H1 (cell line): ENCODE measurements at regions not wholly inside any gene's neighbourhood (a gene's known extent, or its start where the extent isn't known, plus 50 kb on each side); places are given as distances from the start of the nearest gene placed in this dataset.

Experiments used
- CTCF ChIA-PET: fragments of 300-600 bp; sonication (Branson Sonifier 250); formaldehyde crosslinking; loops from one replicate; lab custom pipeline; 2021; ENCODE audit not compliant: partially characterized antibody; lab: Charles Lee
- POLR2A ChIA-PET: fragments of 300-600 bp; sonication (Branson Sonifier 250); formaldehyde crosslinking; loops from one replicate; lab custom pipeline; 2021; ENCODE audit warnings: inconsistent platforms; ENCODE audit not compliant: partially characterized antibody; lab: Charles Lee
- DNase-seq, 2 experiments: peaks; one replicate each; pipeline versions ENCODE4 v3.0.0 to v3.0.0-alpha.2; 2010 to 2022; ENCODE audit warnings: low spot score in 2 of 2, low read depth in 1 of 2, mixed read lengths in 1 of 2
- FAIRE-seq: peaks from 2 replicates; lab custom pipeline; 2011; peaks lifted over from hg19 to GRCh38; lab: Jason Lieb, UNC
- H2AFZ ChIP-seq: 2 replicates; pipeline ENCODE4 v1.8.1; 2012; ENCODE audit warnings: low read length, inconsistent platforms
- H2AK5ac ChIP-seq: 2 replicates; pipeline ENCODE4 v1.6.1; 2013; ENCODE audit warnings: low read depth, low read length
- H2BK120ac ChIP-seq: replicated peaks from 2 replicates; pipeline ENCODE3; 2013; ENCODE audit warnings: low read depth, low read length, inconsistent platforms
- H2BK12ac ChIP-seq: 2 replicates; pipeline ENCODE4 v1.6.1; 2013; ENCODE audit warnings: low read depth, low read length
- H2BK15ac ChIP-seq: 2 replicates; pipeline ENCODE4 v1.6.1; 2013; ENCODE audit warnings: low read length
- H2BK20ac ChIP-seq: 2 replicates; pipeline ENCODE4 v1.6.1; 2013; ENCODE audit warnings: low read length
- H2BK5ac ChIP-seq: 2 replicates; pipeline ENCODE4 v1.6.1; 2013; ENCODE audit warnings: low read depth, low read length
- H3K14ac ChIP-seq: 2 replicates; pipeline ENCODE4 v1.6.1; 2013; ENCODE audit warnings: inconsistent platforms; ENCODE audit not compliant: insufficient read length
- H3K18ac ChIP-seq: 2 replicates; pipeline ENCODE4 v1.6.1; 2013; ENCODE audit warnings: low read length; ENCODE audit errors: extremely low read depth
- H3K23ac ChIP-seq: 2 replicates; pipeline ENCODE4 v1.6.1; 2013; ENCODE audit warnings: inconsistent platforms; ENCODE audit not compliant: insufficient read length
- H3K23me2 ChIP-seq: 2 replicates; pipeline ENCODE4 v1.6.1; 2013; ENCODE audit warnings: low read depth, low read length
- H3K27ac ChIP-seq: 2 replicates; pipeline ENCODE4 v1.6.1; 2011; ENCODE audit warnings: low read depth, low read length, inconsistent platforms
- H3K27me3 ChIP-seq, 4 experiments: replicated peaks in 1 of 4; 1 replicate in 1 of 4; 2 replicates in 3 of 4; pipeline versions ENCODE4 v1.6.1 to v1.8.1; 2011 to 2013; ENCODE audit warnings: low read length in 3 of 4, mild to moderate bottlenecking in 3 of 4, inconsistent platforms in 2 of 4, mixed read lengths in 2 of 4, moderate library complexity in 1 of 4; ENCODE audit not compliant: control insufficient read depth in 3 of 4, insufficient read depth in 3 of 4; ENCODE audit errors: extremely low read depth in 1 of 4
- H3K36me3 ChIP-seq, 4 experiments: 2 replicates each; pipeline versions ENCODE4 v1.6.1 to v1.8.1; 2011 to 2013; ENCODE audit warnings: mild to moderate bottlenecking in 4 of 4, low read length in 3 of 4, moderate library complexity in 2 of 4, control low read depth in 1 of 4, inconsistent platforms in 1 of 4; ENCODE audit not compliant: insufficient read depth in 4 of 4, control insufficient read depth in 2 of 4
- H3K4ac ChIP-seq: replicated peaks from 2 replicates; pipeline ENCODE3; 2013; ENCODE audit warnings: low read length, low read depth, mixed read lengths, inconsistent platforms; ENCODE audit not compliant: insufficient read length
- H3K4me1 ChIP-seq, 4 experiments: replicated peaks in 1 of 4; 1 replicate in 1 of 4; 2 replicates in 3 of 4; pipeline versions ENCODE4 v1.6.1 to v1.8.1; 2011 to 2013; ENCODE audit warnings: low read length in 3 of 4, inconsistent platforms in 2 of 4, mixed read lengths in 1 of 4; ENCODE audit not compliant: insufficient read depth in 4 of 4, control insufficient read depth in 3 of 4
- H3K4me2 ChIP-seq, 2 experiments: 2 replicates each; pipeline versions ENCODE4 v1.6.1 to v1.8.1; 2011 to 2013; ENCODE audit warnings: low read depth in 2 of 2, low read length in 2 of 2, control low read depth in 1 of 2, inconsistent platforms in 1 of 2, mild to moderate bottlenecking in 1 of 2; ENCODE audit not compliant: insufficient read depth in 1 of 2
- H3K4me3 ChIP-seq, 4 experiments: fragments of 200-600, 300-600 bp in 1 of 4; sonication (generic), shearing (Covaris generic), sonication (Bioruptor Twin) in 1 of 4; 2 replicates each; pipeline versions ENCODE4 v1.5.1 to v1.8.1; 2011 to 2016; ENCODE audit warnings: low read length in 4 of 4, low read depth in 3 of 4, control low read depth in 2 of 4, inconsistent platforms in 2 of 4, mild to moderate bottlenecking in 2 of 4, mixed read lengths in 1 of 4, moderate library complexity in 1 of 4; ENCODE audit not compliant: insufficient read depth in 2 of 4; ENCODE audit errors: extremely low read depth in 1 of 4
- H3K56ac ChIP-seq: replicated peaks from 2 replicates; pipeline ENCODE3; 2013; ENCODE audit warnings: low read depth, mild to moderate bottlenecking, mixed read lengths, low read length, inconsistent platforms; ENCODE audit not compliant: insufficient read length
- H3K79me1 ChIP-seq: 2 replicates; pipeline ENCODE4 v1.6.1; 2013; ENCODE audit warnings: low read depth, low read length, control low read depth
- H3K79me2 ChIP-seq, 2 experiments: 2 replicates each; pipeline versions ENCODE4 v1.6.1 to v1.8.1; 2012 to 2013; ENCODE audit warnings: low read length in 2 of 2, mild to moderate bottlenecking in 2 of 2, inconsistent platforms in 1 of 2; ENCODE audit not compliant: insufficient read depth in 2 of 2, control insufficient read depth in 1 of 2
- H3K9ac ChIP-seq, 4 experiments: replicated peaks in 1 of 4; 1 replicate in 1 of 4; 2 replicates in 3 of 4; pipeline versions ENCODE4 v1.6.1 to v1.8.1; 2011 to 2013; ENCODE audit warnings: low read depth in 3 of 4, low read length in 3 of 4, control low read depth in 2 of 4, mild to moderate bottlenecking in 2 of 4, moderate library complexity in 2 of 4, inconsistent platforms in 1 of 4; ENCODE audit errors: extremely low read depth in 1 of 4
- H3K9me3 ChIP-seq, 2 experiments: 2 replicates each; pipeline versions ENCODE4 v1.6.1 to v1.8.1; 2012 to 2013; ENCODE audit warnings: mild to moderate bottlenecking in 2 of 2, moderate library complexity in 2 of 2, control low read depth in 1 of 2, inconsistent platforms in 1 of 2, low read depth in 1 of 2, low read length in 1 of 2, mixed read lengths in 1 of 2; ENCODE audit not compliant: insufficient read depth in 2 of 2
- H4K20me1 ChIP-seq, 2 experiments: replicated peaks in 1 of 2; 2 replicates each; pipeline versions ENCODE3 to v1.8.1; 2011 to 2013; ENCODE audit warnings: inconsistent platforms in 2 of 2, low read length in 2 of 2, mild to moderate bottlenecking in 1 of 2; ENCODE audit not compliant: insufficient read depth in 2 of 2, control insufficient read depth in 1 of 2
- H4K5ac ChIP-seq: 2 replicates; pipeline ENCODE4 v1.6.1; 2013; ENCODE audit warnings: low read length, low read depth, mixed read lengths, inconsistent platforms; ENCODE audit not compliant: insufficient read length
- H4K8ac ChIP-seq: 2 replicates; pipeline ENCODE4 v1.8.0; 2013; ENCODE audit warnings: mild to moderate bottlenecking, moderate library complexity, low read length, inconsistent platforms; ENCODE audit not compliant: insufficient read depth; ENCODE audit errors: extremely low read depth
- H4K91ac ChIP-seq: replicated peaks from 2 replicates; pipeline ENCODE3; 2013; ENCODE audit warnings: low read length, mixed read lengths, inconsistent platforms; ENCODE audit not compliant: insufficient read length
- CBX5 ChIP-seq: fragments of 300-800, 300-1000 bp; sonication (generic); IDR thresholded peaks from 2 replicates; pipeline ENCODE4 v1.7.1; 2016; ENCODE audit warnings: antibody characterized with exemption, low read length, low read depth
- RNF2 ChIP-seq: fragments of 200-900, 300-1000 bp; sonication (generic); IDR thresholded peaks from 2 replicates; pipeline ENCODE4 v1.7.1; 2016; ENCODE audit warnings: borderline replicate concordance, low read depth, mild to moderate bottlenecking, antibody characterized with exemption, low read length; ENCODE audit not compliant: poor library complexity, severe bottlenecking; ENCODE audit errors: missing control alignments
- WGBS, 2 experiments: shearing (Covaris generic) in 1 of 2; methylation state at CpG; one replicate each; pipeline versions ENCODE4 v1.1.6 to v1.1.7; 2013 to 2015; ENCODE audit warnings: low lambda C conversion rate in 2 of 2, mixed read lengths in 2 of 2, inconsistent platforms in 1 of 2, low coverage in 1 of 2, missing lambda C conversion rate in 1 of 2; ENCODE audit not compliant: insufficient replicate concordance in 2 of 2, insufficient coverage in 1 of 2, insufficient read length in 1 of 2; ENCODE audit errors: extremely low coverage in 1 of 2, missing lambda C conversion rate in 1 of 2; 5-methylcytosine and 5-hydroxymethylcytosine counted together

- no peak overlapping the region for H3K18ac ChIP-seq
- H4K8ac ChIP-seq = no peak overlapping the region
- no peak overlapping the region for H3K27ac ChIP-seq
- POLR2A ChIA-PET = no interaction called here
- no peaks in the 10 kb centered on the region for H3K79me2 ChIP-seq
- FAIRE-seq (no peak), DNase-seq (no peak)
- no peaks in the 10 kb centered on the region for H3K23me2 ChIP-seq
- peaks cover 2 to 21% of the 10 kb centered on the region in 2 experiments; a peak in 1 of 4 replicates for H3K9me3 ChIP-seq
- no peak overlapping the region for H3K23ac ChIP-seq
- no peak overlapping the region for H2BK12ac ChIP-seq
- no peak overlapping the region for H3K9ac ChIP-seq
- no peaks in the 10 kb centered on the region for H3K4me1 ChIP-seq
- H2AFZ ChIP-seq = no peak overlapping the region
- peaks cover 0 to 1% of the 10 kb centered on the region in 2 experiments for H4K20me1 ChIP-seq
- no peaks in the 10 kb centered on the region for H3K27me3 ChIP-seq
- H2BK15ac ChIP-seq = no peak overlapping the region
- H3K4me3 ChIP-seq = no peak overlapping the region
- H3K4ac ChIP-seq = no peak overlapping the region
- H3K36me3 ChIP-seq = no peaks in the 10 kb centered on the region
- no peak overlapping the region for H2BK20ac ChIP-seq
- H4K5ac ChIP-seq = no peak overlapping the region
- 99% methylated on average over 9 of the region's 9 CpGs; no CpG with 5 or more reads in 1 of the 2 experiments for WGBS, 2 experiments
- H2BK120ac ChIP-seq = no peak overlapping the region
- no peak overlapping the region for H3K4me2 ChIP-seq
- H3K14ac ChIP-seq = no peak overlapping the region
- CTCF ChIA-PET = no interaction called here
- no peaks in the 10 kb centered on the region for H3K79me1 ChIP-seq
- no peak overlapping the region for H2BK5ac ChIP-seq
- no peak overlapping the region for H3K56ac ChIP-seq
- H2AK5ac ChIP-seq = no peak overlapping the region
- no peak overlapping the region for H4K91ac ChIP-seq
- TF ChIP-seq RNF2 (no peak), CBX5 (no peak)
Observed at GRCh38 chr4:178240891-178241290, 798.7 kb upstream of the AGA start.
